DMS53 treated with DMSO at 0.1 percent for 48 hours (cell line): ENCODE measurements at regions not wholly inside any gene's neighbourhood (a gene's known extent, or its start where the extent isn't known, plus 50 kb on each side); places are given as distances from the start of the nearest gene placed in this dataset.

Source experiments
- DNase-seq: peaks from one replicate; lab custom pipeline; 2025; ENCODE audit not compliant: unreplicated experiment; lab: John Stamatoyannopoulos, UW

- DNase-seq: no peak
These were observed 1193.0 kb downstream of the UQCRFS1 start for GRCh38 chr19:28019901-28020300.

- no peak for DNase-seq
These were observed 1193.6 kb downstream of the UQCRFS1 start for GRCh38 chr19:28019371-28019770.

GRCh38 chr19:28018499-28018898, 1194.5 kb downstream of the UQCRFS1 start:
- no peak for DNase-seq

- DNase-seq: no peak
These were observed 1198.1 kb downstream of the UQCRFS1 start for GRCh38 chr19:28014615-28015405.

GRCh38 chr19:28012361-28012760, 1200.6 kb downstream of the UQCRFS1 start:
- DNase-seq: no peak

GRCh38 chr19:28010656-28011055, 1202.3 kb downstream of the UQCRFS1 start:
- DNase-seq: no peak

- no peak for DNase-seq
These were observed 1203.3 kb downstream of the UQCRFS1 start for GRCh38 chr19:28009696-28010095.

- DNase-seq: no peak
These were observed 1204.3 kb downstream of the UQCRFS1 start for GRCh38 chr19:28008695-28009094.

- DNase-seq: no peak
These were observed 1209.4 kb downstream of the UQCRFS1 start for GRCh38 chr19:28003543-28003942.

GRCh38 chr19:27997069-27997468, 1215.9 kb downstream of the UQCRFS1 start:
- DNase-seq: no peak

GRCh38 chr19:27993619-27994570, 1219.1 kb downstream of the UQCRFS1 start:
- no peak for DNase-seq

- DNase-seq: no peak
These were observed 1226.7 kb downstream of the UQCRFS1 start for GRCh38 chr19:27986299-27986698.

- DNase-seq: no peak
These were observed 1237.4 kb downstream of the UQCRFS1 start for GRCh38 chr19:27975419-27976005.

GRCh38 chr19:27974082-27974513, 1238.9 kb downstream of the UQCRFS1 start:
- no peak for DNase-seq

- no peak for DNase-seq
These were observed 1240.5 kb downstream of the UQCRFS1 start for GRCh38 chr19:27972291-27973040.

- no peak for DNase-seq
These were observed 1241.1 kb downstream of the UQCRFS1 start for GRCh38 chr19:27971869-27972268.

GRCh38 chr19:27971071-27971470, 1241.9 kb downstream of the UQCRFS1 start:
- DNase-seq: no peak

- DNase-seq: no peak
These were observed 1246.5 kb downstream of the UQCRFS1 start for GRCh38 chr19:27966390-27966816.

GRCh38 chr19:27964185-27964584, 1248.8 kb downstream of the UQCRFS1 start:
- DNase-seq: no peak

- DNase-seq: no peak
These were observed 1250.7 kb downstream of the UQCRFS1 start for GRCh38 chr19:27962264-27962663.
